ENCODE measurements at regions not wholly inside any gene's neighbourhood (a gene's known extent, or its start where the extent isn't known, plus 50 kb on each side); places are given as distances from the start of the nearest gene placed in this dataset.

DNA sequence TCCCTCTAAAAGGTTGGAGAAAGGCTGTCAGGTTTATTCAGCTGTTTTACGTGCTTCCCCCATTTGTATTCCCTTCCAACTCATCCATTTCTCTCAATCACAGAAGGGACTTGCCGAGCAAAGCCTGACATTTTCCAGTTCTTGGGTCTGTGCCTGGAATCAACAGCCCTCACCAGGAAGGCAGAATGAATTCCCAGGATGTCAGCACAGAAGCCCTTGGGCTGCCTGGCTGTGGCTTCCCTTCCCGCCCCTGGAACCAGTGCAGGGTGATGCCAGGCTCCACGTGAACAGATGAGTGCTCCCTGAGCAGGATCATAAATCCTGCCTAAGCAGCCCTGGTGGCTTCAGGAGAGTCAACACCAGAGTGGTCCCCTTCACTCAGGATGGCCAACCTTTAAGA, 86.1 kb upstream of the CD83 start:
- Histone ChIP-seq H3K27ac (no peak overlapping the region), H3K27me3 (no peaks in the 10 kb centered on the region), H3K4me1 (no peaks in the 10 kb centered on the region), H3K9me3 (no peaks in the 10 kb centered on the region), H3K36me3 (no peaks in the 10 kb centered on the region), H3K4me3 (no peak overlapping the region)
- ATAC-seq (no peak), DNase-seq (no peak)
- WGBS (ENCODE audit: insufficient coverage, low coverage, low lambda C conversion rate, missing lambda C conversion rate) = 59% methylated on average over 2 of the region's 4 CpGs
- TF ChIP-seq POLR2A (IDR thresholded peaks at IDR 0.05) (no peak), CTCF (IDR thresholded peaks at IDR 0.05) (no peak)
- intact Hi-C loops (cut with DNase I) = no loop called here

- TF ChIP-seq POLR2A (IDR thresholded peaks at IDR 0.05) = no peak
- TF ChIP-seq CTCF (IDR thresholded peaks at IDR 0.05) = no peak
- no peak for ATAC-seq
- WGBS (ENCODE audit: insufficient coverage, low coverage, low lambda C conversion rate, missing lambda C conversion rate) = 58% methylated on average over 14 of the region's 14 CpGs
- Histone ChIP-seq H3K4me3 (no peak overlapping the region), H3K4me1 (no peaks in the 10 kb centered on the region), H3K27me3 (no peaks in the 10 kb centered on the region), H3K36me3 (no peaks in the 10 kb centered on the region), H3K9me3 (no peaks in the 10 kb centered on the region), H3K27ac (no peak overlapping the region)
- intact Hi-C loops (cut with DNase I) = no loop called here
- no peak for DNase-seq
Measured at GRCh38 chr6:14035071-14035847, 82.3 kb upstream of the CD83 start.

DNA sequence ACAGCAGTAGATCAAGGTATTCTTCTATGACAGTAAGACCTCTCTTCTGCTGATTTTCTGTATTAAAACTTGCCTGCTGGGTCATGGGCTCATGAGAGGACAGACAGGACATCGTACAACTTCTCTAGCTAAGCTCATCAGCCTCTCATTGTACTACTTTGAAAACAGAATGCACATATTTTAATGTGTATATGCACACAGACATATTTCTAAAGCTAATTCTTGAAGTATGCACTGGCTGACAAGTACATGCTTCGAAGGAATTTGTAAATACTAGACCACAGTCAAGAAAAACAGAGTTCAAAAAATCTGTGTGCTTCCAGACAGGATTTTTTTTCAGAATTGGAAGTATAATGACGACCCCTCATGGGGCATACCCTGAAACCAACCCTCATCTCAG, 81.7 kb upstream of the CD83 start:
- Histone ChIP-seq H3K36me3 (no peaks in the 10 kb centered on the region), H3K4me1 (no peaks in the 10 kb centered on the region), H3K27ac (no peak overlapping the region), H3K9me3 (no peaks in the 10 kb centered on the region), H3K4me3 (no peak overlapping the region), H3K27me3 (no peaks in the 10 kb centered on the region)
- DNase-seq (no peak), ATAC-seq (no peak)
- TF ChIP-seq POLR2A (IDR thresholded peaks at IDR 0.05) = no peak
- TF ChIP-seq CTCF (IDR thresholded peaks at IDR 0.05) = no peak
- 44% methylated on average over 3 of the region's 3 CpGs for WGBS (ENCODE audit: insufficient coverage, low coverage, low lambda C conversion rate, missing lambda C conversion rate)
- intact Hi-C loops (cut with DNase I) = no loop called here

DNA sequence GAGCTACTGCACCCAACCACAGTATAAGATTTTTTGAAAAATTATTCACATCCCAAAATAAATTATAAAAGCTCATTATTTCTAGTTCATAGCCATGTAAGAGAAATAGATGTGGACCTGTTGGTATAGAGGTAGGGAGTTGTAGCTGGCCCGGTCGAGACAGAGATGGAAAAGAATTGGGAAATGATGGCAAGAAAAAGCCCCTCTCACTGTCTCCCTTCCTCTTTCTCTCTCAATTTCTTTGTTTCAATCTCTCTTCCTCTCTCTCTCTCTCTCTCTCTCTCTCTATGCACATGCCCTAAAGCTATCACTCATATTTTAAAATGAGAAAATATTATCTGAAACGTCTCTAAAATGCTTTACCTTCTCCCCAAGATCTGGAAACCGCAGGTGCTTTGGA, 80.7 kb upstream of the CD83 start:
- ATAC-seq (no peak), DNase-seq (no peak)
- TF ChIP-seq POLR2A (IDR thresholded peaks at IDR 0.05) (no peak), CTCF (IDR thresholded peaks at IDR 0.05) (no peak)
- H3K36me3 ChIP-seq = no peaks in the 10 kb centered on the region
- 47% methylated on average over 4 of the region's 4 CpGs for WGBS (ENCODE audit: insufficient coverage, low coverage, low lambda C conversion rate, missing lambda C conversion rate)
- intact Hi-C loops (cut with DNase I) = no loop called here
- no peak overlapping the region for H3K4me3 ChIP-seq
- no peaks in the 10 kb centered on the region for H3K9me3 ChIP-seq
- H3K4me1 ChIP-seq = no peaks in the 10 kb centered on the region
- H3K27ac ChIP-seq = no peak overlapping the region
- H3K27me3 ChIP-seq = no peaks in the 10 kb centered on the region
